ENCODE measurements at regions not wholly inside any gene's neighbourhood (a gene's known extent, or its start where the extent isn't known, plus 50 kb on each side); places are given as distances from the start of the nearest gene placed in this dataset.
"Not testable (repeated sequence)": the region's sequence is repeated elsewhere in the genome, so short reads cannot be mapped to it uniquely, and the experiment has no call there.

DNA sequence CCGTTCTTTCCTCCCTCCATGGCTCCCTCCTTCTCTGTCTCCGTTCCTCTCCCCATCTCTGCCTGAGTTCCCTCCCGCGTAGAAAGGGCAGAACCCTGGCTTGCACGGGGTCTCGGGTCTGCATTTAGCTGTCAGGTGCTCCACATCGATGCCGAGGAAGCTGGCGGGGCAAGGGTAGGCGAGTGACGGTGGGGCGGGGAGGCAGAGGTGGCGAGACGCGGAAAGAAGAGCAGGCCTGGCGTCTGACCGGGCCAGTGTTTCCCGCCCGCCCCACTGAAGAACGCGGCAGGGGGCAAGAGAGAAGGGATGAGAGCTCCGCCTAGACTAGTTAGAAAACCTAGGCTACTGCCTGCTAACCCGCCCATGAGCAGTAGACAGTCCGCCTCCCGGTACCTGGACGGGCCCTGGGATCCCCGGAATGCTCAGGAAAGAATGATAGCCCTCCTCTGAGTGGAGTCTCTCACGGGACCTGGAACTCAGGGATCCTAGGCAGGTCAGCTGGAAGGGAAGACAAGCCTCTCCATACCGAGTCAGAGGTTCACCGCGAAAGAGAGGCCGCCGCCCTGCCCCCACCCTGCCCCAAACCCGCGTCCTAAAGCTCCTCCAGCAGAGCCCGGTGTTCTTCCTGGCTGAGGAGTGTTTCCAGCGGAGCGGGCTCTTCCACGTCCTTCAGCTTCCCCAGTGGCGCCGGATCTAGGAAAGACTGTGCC lies 357.9 kb upstream of the DEFB115 start:
- DNase-seq (ENCODE audit: low read depth) = not testable (repeated sequence)

DNA sequence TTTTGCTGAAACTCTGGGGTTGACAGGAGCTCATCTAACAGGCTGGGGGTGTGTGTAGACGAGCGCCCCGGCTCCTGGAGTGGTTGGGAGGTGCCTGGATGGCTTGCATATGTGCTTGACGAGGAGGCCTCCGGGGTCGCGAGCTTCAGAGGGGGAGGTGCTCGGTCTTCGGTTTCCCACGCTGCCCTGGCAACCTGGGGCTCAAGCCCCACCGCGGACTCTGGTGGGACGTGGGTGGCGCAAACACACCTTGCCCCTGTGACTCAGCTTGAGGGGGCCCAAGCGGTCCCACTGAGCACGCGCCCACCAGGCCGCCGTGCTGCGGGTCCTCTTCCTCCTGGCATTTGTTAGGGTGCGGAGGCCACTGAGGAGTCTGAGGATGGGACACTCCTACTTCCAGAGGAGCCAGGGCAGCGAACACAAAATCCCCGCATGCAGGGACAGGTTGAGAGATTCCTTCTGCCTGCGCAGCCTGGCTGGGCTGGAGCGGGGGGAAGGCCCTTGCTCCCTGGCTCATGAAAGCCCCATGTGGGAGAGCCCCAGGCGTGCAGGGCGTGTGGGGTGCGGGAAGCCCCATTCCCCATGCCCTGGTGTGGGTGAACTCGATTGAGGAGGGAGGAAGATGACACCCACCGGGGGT lies 357.3 kb upstream of the DEFB115 start:
- DNase-seq (ENCODE audit: low read depth) = not testable (repeated sequence)

DNA sequence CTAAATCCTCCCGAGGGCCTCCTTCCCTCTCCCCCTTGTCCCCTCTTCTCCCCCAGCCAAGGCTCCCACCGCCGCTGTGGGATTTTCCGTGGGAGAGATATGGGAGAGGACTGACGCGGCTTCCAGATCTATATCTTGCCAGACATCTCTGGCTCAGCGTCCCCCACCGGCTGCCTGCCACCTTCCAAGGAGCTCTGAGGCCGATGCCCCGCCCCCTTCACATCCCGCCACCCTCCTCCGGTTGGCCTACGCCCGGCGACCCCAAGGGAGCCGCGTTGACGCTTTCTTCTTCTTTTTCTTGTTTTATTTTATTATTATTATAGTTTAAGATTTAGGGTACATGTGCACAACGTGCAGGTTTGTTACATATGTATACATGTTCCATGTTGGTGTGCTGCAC lies 352.2 kb upstream of the DEFB115 start:
- DNase-seq (ENCODE audit: low read depth) = not testable (repeated sequence)

DNA sequence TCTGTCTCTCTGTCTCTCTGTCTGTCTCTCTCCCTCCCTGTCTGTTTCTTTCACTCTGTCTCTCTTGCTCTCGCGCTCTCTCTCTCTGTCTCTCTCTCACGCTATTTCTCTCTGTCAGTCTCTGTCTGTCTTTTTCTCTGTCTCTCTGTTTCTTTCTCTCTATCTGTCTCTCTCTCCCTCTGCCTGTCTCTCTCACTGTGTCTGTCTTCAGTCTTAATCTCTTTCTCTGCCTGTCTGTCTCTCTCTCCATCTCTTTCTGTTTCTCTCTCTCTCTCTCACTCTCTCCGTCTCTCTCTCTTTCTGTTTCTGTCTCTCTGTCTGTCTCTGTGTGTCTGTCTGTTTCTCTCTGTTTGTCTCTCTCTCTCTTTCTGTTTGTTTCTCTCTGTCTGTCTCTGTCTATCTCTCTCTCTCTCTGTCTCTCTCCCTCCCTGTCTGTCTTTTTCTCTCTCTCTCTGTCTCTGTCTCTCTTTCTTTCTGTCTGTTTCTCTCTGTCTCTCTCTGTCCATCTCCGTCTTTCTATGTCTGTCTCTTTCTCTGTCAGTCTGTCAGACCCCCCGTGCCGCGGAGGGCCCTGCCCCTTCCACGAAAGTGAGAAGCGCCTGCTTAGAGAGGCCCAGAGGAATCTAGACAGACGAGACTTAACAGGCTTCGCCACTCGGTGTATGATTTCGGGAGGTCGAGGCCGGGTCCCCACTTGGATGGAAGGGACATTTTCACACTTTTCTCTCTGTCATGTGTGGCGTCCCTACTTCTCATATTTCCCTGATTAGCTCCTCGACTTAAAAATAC lies 346.3 kb upstream of the DEFB115 start:
- DNase-seq (ENCODE audit: low read depth) = no peak

DNA sequence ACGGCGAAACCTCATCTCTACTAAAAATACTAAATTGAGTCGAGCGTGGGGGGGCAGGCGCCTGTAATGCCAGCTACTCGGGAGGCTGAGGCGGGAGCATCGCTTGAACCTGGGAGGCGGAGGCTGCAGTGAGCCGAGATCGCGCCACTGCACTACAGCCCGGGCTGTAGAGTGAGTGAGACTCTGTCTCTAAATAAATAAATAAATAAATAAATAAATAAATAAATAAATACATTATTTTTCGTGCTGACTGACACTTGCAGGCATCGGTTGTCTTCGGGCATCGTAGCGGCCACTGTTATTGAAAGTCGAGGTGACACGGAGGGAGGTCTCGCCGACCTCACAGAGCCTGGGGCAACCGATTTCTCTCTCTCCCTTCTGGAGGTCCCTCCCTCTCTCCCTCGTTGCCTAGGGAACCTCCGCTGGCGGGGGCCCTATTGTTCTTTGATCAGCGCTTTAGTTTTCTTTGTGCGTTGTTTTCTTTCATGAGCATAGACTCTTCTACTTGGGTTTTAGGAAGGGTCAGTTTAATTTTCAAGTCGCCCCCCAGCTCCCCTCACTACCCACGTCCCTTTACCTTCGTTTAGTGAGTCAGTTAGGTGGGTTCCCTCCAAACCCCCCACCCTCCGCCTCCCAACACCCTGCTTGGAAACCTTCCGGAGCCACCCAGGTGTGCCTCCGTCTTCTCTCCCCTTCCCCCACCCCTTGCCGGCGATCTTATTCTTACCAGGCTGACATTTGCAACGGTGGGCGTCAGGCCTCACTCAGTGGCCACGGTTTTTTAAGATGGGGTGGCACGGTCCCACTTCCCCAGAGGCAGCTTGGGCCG lies 345.4 kb upstream of the DEFB115 start:
- peak; percentile 1 for DNase-seq (ENCODE audit: low read depth)

DNA sequence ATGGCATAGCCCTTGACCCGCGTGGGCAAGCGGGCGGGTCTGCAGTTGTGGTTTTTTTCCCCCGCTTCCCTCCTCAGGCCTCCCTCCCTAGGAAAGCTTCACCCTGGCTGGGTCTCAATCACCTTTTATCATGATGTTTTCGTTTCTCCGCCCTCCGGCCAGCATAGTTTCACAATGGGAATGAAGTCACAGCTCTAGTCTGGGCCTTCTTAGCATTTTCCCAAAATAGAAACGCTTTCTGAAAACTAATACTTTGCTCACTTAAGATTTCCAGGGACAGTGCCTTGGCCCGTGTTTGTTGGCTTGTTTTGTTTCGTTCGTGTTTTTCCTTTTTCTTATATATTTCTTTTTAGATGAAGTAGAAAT lies 344.8 kb upstream of the DEFB115 start:
- peak; percentile 6 for DNase-seq (ENCODE audit: low read depth)

DNA sequence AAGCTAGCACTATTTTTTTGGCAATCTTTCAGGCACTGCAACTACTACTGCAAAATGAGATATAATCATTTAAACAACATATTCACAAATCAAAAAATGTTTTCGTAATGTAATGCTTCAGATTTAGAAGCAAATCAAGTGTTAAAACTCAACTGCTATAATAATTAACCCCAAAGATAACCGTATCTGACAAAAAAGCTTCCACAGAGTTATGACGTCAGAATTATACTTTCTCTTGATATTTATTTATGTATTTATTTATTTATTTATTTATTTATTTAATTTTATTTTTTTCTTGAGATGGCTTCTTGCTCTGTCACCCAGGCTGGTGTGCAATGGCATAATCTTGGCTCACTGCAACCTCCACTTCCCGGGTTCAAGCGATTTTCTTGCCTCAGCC lies 341.1 kb upstream of the DEFB115 start:
- not testable (repeated sequence) for DNase-seq (ENCODE audit: low read depth)

DNA sequence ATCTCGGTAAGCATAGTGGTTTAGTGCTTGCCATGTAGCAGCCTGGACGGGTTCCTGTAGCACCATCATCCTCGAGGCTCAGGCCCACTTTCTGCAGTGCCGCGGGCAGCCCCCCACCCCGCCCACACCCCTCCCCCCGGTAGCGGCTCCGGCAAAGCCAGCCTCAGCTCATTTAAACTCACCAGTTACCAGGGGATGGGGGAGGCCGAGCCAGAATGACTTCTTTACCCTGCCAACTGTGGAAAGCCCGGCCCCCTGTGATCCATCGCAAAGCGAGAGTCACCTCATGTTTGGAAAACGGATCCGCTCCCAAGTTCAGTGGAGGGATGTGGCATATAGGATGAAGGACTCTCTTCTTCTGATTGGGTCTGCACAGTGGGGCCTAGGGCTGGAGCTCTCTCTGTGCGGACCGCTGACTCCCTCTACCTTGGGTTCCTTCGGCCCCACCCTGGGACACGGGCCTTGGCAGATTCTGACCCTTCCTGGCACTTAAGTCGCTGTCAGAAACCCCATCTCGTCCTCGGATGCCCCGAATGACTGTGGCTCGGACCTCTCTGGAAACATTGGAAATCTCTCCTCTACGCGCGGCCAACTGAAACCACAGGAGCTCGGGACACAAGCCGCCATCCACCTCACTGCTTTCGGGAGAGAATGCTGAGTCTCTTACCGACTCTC lies 337.8 kb upstream of the DEFB115 start:
- no peak for DNase-seq (ENCODE audit: low read depth)

DNA sequence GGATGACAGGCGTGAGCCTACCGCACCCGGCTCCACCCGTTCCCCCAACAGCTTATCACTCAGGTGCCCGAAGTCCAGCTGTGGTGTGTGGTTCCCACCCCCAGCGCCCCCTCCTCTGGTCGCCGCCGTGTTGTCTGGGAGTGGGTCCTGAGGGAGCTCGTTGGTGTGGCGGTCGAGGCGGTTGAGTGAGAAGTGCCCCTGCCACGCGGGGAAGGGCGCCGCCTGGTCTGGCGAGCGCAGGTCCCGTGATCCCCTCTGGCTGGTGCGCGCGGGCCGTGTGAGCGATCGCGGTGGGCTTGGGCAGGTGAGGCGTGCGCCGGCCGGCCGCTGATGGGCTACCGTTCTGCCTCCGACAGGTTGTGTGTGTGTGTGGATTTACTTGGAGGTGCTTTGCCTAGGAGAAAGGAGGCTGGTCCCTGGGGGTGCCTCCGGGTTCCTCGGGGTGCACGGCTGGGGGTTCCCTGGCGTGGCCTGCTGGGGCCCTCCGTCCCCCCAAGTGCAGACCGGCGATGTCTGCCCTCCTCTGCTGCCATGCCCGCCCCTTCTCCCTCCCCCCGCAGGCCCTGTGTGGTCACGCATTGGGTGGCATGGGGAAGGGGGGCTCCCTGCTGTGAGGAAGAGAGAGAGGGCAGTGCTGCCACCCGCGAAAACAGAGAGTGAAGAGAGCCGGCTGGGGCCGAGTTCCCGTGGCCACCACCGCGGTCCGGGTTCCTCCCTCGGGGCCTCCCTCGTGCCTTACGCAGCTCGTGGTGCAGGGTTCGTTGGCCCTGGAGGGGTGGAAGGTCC lies 336.0 kb upstream of the DEFB115 start:
- no peak for DNase-seq (ENCODE audit: low read depth)

DNA sequence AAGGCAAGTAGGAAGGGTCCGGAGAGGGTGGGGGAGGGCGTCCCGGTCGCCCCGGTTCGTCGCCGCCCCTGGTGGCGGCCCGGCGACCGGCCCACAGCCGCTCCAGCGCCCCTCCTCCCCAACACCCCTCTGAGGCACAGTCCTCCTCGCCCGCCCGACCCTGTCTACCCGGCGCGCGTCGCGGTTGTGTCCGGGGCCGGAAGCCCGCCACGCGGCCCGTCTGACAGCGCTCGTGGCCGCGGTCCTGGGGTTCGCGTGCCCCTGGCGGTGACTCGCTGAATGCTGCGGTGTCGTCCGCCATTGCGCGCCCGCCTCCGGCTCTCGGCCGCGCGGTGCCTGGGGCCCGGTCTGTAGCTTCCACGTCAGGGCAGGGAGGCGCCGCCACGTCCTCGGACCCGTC lies 335.3 kb upstream of the DEFB115 start:
- no peak for DNase-seq (ENCODE audit: low read depth)

DNA sequence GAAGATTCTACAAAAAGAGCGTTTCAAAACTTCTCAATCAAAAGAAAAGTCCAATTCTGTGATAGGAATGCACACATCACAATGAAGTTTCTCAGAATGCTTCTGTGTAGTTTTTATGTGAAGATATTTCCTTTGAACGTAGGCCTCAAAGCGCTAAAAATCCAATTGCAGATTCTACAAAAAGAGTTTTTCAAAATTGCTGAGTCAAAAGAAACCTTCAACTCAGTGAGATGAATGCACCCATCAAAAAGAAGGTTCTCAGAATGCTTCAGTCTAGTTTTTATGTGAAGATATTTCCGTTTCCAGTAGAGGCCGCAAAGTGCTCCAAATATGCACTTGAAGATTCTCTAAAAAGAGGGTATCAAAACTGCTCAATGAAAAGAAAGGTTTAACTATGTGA lies 319.7 kb upstream of the DEFB115 start:
- no peak for DNase-seq (ENCODE audit: low read depth)

DNA sequence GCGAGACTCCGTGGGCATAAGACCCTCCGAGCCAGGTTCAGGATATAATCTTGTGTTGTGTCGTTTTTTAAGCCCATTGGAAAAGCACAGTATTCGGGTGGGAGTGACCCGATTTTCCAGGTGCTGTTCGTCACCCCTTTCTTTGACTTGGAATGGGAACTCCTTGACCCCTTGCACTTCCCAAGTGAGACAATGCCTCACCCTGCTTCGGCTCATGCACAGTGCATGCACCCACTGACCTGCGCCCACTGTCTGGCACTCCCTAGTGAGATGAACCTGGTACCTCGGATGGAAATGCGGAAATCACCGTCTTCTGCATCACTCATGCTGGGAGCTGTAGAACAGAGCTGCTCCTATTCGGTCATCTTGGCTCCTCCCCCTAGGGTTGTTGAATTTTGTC lies 307.7 kb upstream of the DEFB115 start:
- no peak for DNase-seq (ENCODE audit: low read depth)

DNA sequence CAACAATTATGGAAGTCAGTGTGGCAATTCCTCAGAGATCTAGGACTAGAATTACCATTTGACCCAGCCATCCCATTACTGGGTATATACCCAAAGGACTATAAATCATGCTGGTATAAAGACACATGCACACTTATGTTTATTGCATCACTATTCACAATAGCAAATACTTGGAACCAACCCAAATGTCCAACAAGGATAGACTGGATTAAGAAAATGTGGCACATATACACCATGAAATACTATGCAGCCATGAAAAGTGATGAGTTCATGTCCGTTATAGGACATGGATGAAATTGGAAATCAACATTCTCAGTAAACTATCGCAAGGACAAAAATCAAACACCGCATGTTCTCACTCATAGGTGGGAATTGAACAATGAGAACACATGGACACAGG lies 306.4 kb upstream of the DEFB115 start:
- DNase-seq (ENCODE audit: low read depth) = not testable (repeated sequence)

DNA sequence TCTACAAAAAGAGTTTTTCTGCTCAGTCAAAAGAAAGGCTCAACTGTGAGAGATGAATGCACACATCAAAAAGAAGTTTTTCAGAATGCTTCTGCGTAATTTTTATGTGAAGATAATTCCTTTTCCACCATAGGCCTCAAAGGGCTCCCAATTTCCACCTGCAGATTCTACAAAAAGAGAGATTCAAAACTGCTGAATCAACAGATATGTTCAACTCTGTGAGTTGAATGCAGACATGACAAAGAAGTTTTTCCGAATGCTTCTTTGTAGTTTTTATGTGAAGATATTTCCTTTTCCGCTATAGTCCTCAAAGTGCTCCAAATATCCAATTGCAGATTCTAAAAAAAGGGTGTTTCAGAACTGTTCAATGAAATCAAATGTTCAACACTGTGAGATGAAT lies 300.8 kb upstream of the DEFB115 start:
- not testable (repeated sequence) for DNase-seq (ENCODE audit: low read depth)

DNA sequence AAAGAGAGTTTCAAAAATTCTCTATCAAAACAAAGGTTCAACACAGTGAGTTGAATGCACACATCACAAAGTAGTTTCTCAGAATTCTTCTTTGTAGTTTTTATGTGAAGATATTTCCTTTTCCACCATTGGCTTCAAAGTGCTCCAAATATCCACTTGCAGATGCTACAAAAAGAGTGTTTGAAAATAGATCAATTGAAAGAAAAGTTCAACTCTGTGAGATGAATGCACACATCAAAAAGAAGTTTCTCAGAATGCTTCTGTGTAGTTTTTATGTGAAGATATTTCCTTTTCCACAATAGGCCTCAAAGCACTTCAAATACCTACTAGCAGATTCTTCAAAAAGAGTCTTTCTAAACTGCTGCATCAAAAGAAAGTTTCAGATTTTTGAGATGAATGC lies 298.3 kb upstream of the DEFB115 start:
- not testable (repeated sequence) for DNase-seq (ENCODE audit: low read depth)

DNA sequence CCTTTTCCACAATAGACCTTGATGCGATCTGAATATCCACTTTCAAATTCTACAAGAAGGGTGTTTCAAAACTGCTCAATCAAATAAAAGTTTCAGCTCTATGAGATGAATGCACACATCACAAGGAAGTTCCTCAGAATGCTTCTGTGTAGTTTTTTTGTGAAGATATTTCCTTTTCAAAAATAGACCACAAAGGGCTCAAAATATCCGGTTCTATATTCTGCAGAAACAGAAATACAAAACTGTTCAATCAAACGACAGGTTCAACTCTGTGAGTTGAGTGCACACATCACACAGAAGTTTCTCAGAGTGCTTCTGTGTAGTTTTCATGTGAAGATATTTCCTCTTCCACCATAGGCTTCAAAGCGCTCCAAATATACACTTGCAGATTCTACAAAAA lies 293.9 kb upstream of the DEFB115 start:
- DNase-seq (ENCODE audit: low read depth) = no peak

DNA sequence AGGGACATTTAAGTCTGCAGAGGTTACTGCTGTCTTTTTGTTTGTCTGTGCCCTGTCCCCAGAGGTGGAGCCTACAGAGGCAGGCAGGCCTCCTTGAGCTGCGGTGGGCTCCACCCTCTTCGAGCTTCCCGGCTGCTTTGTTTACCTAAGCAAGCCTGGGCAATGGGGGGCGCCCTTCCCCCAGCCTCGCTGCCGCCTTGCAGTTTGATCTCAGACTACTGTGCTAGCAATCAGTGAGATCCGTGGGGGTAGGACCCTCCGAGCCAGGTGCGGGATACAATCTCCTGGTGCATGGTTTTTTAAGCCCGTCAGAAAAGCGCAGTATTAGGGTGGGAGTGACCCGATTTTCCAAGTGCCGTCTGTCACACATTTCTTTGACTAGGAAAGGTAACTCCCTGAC lies 281.6 kb upstream of the DEFB115 start:
- not testable (repeated sequence) for DNase-seq (ENCODE audit: low read depth)

DNA sequence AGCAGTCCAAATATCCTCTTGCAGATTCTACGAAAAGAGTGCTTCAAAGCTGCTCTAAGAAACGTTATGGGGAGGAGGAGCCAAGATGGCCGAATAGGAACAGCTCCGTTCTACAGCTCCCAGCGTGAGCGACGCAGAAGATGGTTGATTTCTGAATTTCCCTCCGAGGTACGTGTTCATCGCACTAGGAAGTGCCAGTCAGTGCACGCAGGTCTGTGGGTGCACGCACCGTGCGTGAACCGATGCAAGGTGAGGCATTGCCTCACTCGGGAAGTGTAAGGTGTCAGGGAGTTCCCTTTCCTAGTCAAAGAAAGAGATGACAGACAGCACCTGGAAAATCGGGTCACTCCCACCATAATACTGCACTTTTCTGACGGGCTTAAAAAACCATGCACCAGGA lies 272.1 kb upstream of the DEFB115 start:
- no peak for DNase-seq (ENCODE audit: low read depth)
